Calu3 (cell line): ENCODE measurements at regions not wholly inside any gene's neighbourhood (a gene's known extent, or its start where the extent isn't known, plus 50 kb on each side); places are given as distances from the start of the nearest gene placed in this dataset.

Source experiments
- BruUV-seq: library from RNA; stranded (reverse); fragments of 400-500 nt; replicated peaks from 2 replicates; lab custom pipeline; 2021; lab: Mats Ljungman, UMichigan
- CTCF ChIA-PET: fragments of 300-600 bp; sonication (Branson Sonifier 250); formaldehyde crosslinking; loops from one replicate; lab custom pipeline; 2022; ENCODE audit warnings: antibody characterized with exemption; lab: Charles Lee
- DNase-seq: peaks from one replicate; pipeline ENCODE4 v3.0.0; 2022
- H3K27ac Mint-ChIP-seq: one replicate; pipeline ENCODE4 v1.8.0; 2022; ENCODE audit warnings: mixed read lengths; ENCODE audit not compliant: unreplicated experiment
- H3K27me3 Mint-ChIP-seq: one replicate; pipeline ENCODE4 v1.8.0; 2022; ENCODE audit warnings: mixed read lengths; ENCODE audit not compliant: unreplicated experiment
- H3K36me3 Mint-ChIP-seq: one replicate; pipeline ENCODE4 v1.8.0; 2022; ENCODE audit warnings: mild to moderate bottlenecking, moderate library complexity, mixed read lengths; ENCODE audit not compliant: insufficient read depth, unreplicated experiment
- H3K4me1 Mint-ChIP-seq: one replicate; pipeline ENCODE4 v1.8.0; 2022; ENCODE audit warnings: mild to moderate bottlenecking, low read depth, mixed read lengths; ENCODE audit not compliant: unreplicated experiment
- H3K4me3 Mint-ChIP-seq: one replicate; pipeline ENCODE4 v1.8.0; 2022; ENCODE audit warnings: mild to moderate bottlenecking, low read depth, moderate library complexity, mixed read lengths; ENCODE audit not compliant: unreplicated experiment
- H3K9me3 Mint-ChIP-seq: one replicate; pipeline ENCODE4 v1.8.0; 2022; ENCODE audit warnings: low read depth, mixed read lengths; ENCODE audit not compliant: unreplicated experiment
- CTCF ChIP-seq: fragments of 200-600 bp; IDR thresholded peaks from one replicate; pipeline ENCODE4 v1.8.0; 2022; ENCODE audit warnings: antibody characterized with exemption; ENCODE audit not compliant: unreplicated experiment
- intact Hi-C: fragments of 100-400 bp; cut with micrococcal nuclease; formaldehyde crosslinking; loops from one replicate; pipeline ENCODE4 v1.10.0; 2022; ENCODE audit not compliant: unreplicated experiment

DNA sequence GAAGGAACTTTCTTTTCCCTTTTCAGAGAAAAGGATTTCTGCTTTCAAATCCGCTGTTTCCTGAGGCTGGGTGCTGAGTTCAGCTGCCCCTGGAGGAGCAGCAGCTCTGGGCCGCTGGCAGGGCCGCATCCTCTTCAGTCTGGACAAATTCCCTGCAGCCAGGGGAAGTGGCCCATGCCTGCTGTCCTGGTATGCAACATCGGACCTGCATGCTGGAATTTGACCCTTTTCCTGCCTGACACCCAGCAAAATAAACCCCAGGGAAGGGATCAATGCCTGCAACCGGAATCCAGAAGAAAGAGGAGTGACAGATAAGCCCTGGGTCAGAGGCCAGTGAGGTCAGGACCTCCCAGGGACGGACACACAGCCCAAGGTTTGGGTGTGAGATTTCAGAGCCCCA is 54.1 kb upstream of the LINC01488 start:
- H3K9me3 Mint-ChIP-seq: no peaks in the 10 kb centered on the region
- TF ChIP-seq CTCF: no peak
- H3K4me1 Mint-ChIP-seq: peaks cover 23% of the 10 kb centered on the region
- no TSS peak for BruUV-seq
- no peak overlapping the region for H3K4me3 Mint-ChIP-seq
- DNase-seq: no peak
- no peaks in the 10 kb centered on the region for H3K27me3 Mint-ChIP-seq
- no peaks in the 10 kb centered on the region for H3K36me3 Mint-ChIP-seq
- H3K27ac Mint-ChIP-seq: no peak overlapping the region
- CTCF ChIA-PET: no interaction called here
- intact Hi-C loops: no loop called here

GRCh38 chr11:69427906-69428880 is 53.3 kb upstream of the LINC01488 start:
- Mint-ChIP-seq H3K4me3 (no peak overlapping the region), H3K9me3 (no peaks in the 10 kb centered on the region), H3K36me3 (no peaks in the 10 kb centered on the region), H3K4me1 (peaks cover 23% of the 10 kb centered on the region), H3K27me3 (no peaks in the 10 kb centered on the region), H3K27ac (no peak overlapping the region)
- no TSS peak for BruUV-seq
- CTCF ChIA-PET: no interaction called here
- intact Hi-C loops: no loop called here
- TF ChIP-seq CTCF: no peak
- DNase-seq: no peak

DNA sequence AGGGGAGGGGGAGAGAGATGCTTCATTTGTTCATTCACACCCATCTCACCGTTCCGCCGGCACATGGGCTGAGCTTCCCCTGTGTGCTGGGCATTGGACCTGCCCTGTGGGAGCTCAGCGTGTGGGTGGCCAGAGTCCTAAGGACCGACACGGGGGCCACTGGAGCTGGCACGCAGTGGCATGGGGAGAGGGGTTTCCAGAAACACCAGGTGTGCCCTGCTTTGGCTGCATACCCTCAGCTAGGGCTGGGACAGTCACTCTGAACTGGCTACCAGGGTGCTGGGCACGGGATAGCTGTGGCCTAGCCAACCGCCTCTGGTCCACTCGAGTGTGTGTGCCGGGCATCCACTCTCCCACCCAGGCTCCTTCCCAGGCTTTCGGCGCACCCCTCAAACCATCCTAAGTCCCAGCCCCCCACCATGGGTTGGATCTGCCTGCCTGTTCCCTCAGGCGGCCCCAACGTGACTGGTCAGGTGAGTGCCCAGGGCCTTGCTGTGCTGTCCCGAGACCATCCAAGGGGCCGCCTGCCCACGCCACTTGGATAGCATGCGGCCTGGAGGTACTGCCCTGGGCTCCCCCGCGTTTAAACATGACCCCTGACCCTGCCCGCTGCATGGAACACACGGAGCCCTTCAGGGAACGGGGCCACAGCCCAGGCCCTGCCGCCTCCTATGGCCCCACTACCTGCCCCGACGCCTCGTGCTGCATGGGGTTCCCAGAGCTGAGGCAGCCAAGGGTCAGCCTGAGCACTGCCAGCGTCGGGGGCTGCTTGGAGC is 51.6 kb upstream of the LINC01488 start:
- Mint-ChIP-seq H3K9me3 (no peaks in the 10 kb centered on the region), H3K27ac (no peak overlapping the region), H3K36me3 (no peaks in the 10 kb centered on the region), H3K4me1 (peaks cover 23% of the 10 kb centered on the region), H3K4me3 (no peak overlapping the region), H3K27me3 (no peaks in the 10 kb centered on the region)
- no peak for DNase-seq
- no TSS peak for BruUV-seq
- TF ChIP-seq CTCF: no peak
- CTCF ChIA-PET: no interaction called here
- intact Hi-C loops: no loop called here

DNA sequence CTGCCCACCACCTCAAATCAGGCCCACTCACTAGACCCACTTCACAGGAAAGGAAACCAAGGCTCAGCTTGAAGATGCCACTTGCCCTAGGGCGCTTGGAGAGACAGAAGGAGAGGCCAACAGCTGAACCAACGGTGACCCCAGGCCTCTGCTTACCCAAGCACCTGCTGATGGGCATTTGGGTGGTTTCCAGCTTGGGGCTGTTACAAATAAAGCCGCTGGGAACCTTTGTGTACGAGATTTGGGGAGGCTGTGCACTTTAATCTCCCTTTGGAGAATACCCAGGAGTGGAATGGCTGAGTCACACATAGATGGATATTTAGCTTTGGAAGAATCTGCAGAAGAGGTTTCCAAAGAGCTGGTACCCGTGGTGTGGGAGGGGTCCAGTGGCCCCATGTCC is 50.9 kb upstream of the LINC01488 start:
- no peak for DNase-seq
- Mint-ChIP-seq H3K27ac (no peak overlapping the region), H3K36me3 (no peaks in the 10 kb centered on the region), H3K4me1 (peaks cover 23% of the 10 kb centered on the region), H3K27me3 (no peaks in the 10 kb centered on the region), H3K4me3 (no peak overlapping the region), H3K9me3 (no peaks in the 10 kb centered on the region)
- no TSS peak for BruUV-seq
- CTCF ChIA-PET: no interaction called here
- intact Hi-C loops: no loop called here
- TF ChIP-seq CTCF: no peak
